ENCODE measurements at regions not wholly inside any gene's neighbourhood (a gene's known extent, or its start where the extent isn't known, plus 50 kb on each side); places are given as distances from the start of the nearest gene placed in this dataset.

DNA sequence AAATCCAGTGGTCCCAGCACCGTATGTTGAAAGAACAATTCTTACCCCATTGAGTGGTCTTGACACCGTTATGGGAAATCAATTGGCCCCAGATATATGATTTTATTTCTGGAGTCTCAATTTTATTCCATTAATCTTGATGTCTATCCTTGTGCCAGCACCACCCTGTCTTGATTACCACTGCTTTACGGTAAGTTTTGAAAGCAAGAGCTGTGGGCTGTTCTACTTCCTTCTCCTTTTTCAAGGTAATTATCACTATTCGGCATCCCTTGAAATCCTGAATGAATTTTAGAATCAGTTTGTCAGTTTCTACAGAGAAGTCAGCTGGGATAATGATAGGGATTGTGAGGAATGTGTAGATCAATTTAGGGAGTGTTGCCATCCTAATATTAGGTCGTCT, 160.8 kb upstream of the SFSWAP start:
- TF ChIP-seq, protein P1, sequence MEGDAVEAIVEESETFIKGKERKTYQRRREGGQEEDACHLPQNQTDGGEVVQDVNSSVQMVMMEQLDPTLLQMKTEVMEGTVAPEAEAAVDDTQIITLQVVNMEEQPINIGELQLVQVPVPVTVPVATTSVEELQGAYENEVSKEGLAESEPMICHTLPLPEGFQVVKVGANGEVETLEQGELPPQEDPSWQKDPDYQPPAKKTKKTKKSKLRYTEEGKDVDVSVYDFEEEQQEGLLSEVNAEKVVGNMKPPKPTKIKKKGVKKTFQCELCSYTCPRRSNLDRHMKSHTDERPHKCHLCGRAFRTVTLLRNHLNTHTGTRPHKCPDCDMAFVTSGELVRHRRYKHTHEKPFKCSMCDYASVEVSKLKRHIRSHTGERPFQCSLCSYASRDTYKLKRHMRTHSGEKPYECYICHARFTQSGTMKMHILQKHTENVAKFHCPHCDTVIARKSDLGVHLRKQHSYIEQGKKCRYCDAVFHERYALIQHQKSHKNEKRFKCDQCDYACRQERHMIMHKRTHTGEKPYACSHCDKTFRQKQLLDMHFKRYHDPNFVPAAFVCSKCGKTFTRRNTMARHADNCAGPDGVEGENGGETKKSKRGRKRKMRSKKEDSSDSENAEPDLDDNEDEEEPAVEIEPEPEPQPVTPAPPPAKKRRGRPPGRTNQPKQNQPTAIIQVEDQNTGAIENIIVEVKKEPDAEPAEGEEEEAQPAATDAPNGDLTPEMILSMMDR (IDR thresholded peaks at IDR 0.05) = no peak
- no peak for TF ChIP-seq POLR2A (IDR thresholded peaks at IDR 0.05)

All from adrenal gland (tissue), 5 donors.